B cell (primary cell): ENCODE measurements at regions not wholly inside any gene's neighbourhood (a gene's known extent, or its start where the extent isn't known, plus 50 kb on each side); places are given as distances from the start of the nearest gene placed in this dataset.

ENCODE experiments used
- EZH2 ChIP-seq: IDR thresholded peaks from 2 replicates; pipeline ENCODE4 v1.6.1; 2012; ENCODE audit warnings: borderline replicate concordance, low read depth, mild to moderate bottlenecking, moderate library complexity, low read length; ENCODE audit not compliant: insufficient read depth, poor library complexity, severe bottlenecking
- TF ChIP-seq, protein P1 (sequence below): fragments of 200-600 bp; IDR thresholded peaks from one replicate; pipeline ENCODE4 v1.8.0; 2022; ENCODE audit warnings: antibody characterized with exemption, mild to moderate bottlenecking

DNA sequence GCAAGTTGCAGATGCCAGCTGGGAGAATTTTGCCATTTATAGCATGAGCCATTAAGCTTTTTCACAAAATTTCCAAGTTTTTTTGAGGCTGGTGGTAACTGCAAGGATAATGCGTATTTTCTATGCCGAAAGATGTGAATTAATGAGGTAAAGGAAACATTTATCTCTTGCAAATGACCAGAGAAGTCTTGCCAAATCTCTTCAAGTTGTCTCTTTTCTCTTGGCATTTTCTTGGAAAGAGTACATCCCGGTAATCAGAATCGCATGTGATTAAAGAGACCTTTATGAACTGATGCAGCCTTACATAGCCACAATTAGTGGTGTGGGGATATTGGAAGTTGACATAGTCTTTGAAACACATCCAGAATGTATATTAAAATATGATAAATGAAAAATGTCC, 136.5 kb upstream of the MMADHC start:
- TF ChIP-seq, protein P1, sequence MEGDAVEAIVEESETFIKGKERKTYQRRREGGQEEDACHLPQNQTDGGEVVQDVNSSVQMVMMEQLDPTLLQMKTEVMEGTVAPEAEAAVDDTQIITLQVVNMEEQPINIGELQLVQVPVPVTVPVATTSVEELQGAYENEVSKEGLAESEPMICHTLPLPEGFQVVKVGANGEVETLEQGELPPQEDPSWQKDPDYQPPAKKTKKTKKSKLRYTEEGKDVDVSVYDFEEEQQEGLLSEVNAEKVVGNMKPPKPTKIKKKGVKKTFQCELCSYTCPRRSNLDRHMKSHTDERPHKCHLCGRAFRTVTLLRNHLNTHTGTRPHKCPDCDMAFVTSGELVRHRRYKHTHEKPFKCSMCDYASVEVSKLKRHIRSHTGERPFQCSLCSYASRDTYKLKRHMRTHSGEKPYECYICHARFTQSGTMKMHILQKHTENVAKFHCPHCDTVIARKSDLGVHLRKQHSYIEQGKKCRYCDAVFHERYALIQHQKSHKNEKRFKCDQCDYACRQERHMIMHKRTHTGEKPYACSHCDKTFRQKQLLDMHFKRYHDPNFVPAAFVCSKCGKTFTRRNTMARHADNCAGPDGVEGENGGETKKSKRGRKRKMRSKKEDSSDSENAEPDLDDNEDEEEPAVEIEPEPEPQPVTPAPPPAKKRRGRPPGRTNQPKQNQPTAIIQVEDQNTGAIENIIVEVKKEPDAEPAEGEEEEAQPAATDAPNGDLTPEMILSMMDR, result no peak
- no peak for TF ChIP-seq EZH2
